K562 (cell line): ENCODE measurements at regions not wholly inside any gene's neighbourhood (a gene's known extent, or its start where the extent isn't known, plus 50 kb on each side); places are given as distances from the start of the nearest gene placed in this dataset.

Experiments used
- ATAC-seq: fragments of 200-7000 bp; cut with Tn5 transposase; 3 replicates; pipeline ENCODE4 v1.9.1; 2020; ENCODE audit warnings: moderate library complexity
- BruUV-seq: library from RNA; stranded (reverse); fragments of 400-500 nt; replicated peaks from 2 replicates; lab custom pipeline; 2021; lab: Mats Ljungman, UMichigan
- CTCF ChIA-PET: fragments of 300-600 bp; formaldehyde crosslinking; extraction: SDS; loops from one replicate; lab custom pipeline; 2021; ENCODE audit warnings: low intra/inter-chr PET ratio; lab: Yijun Ruan, JAX
- POLR2A ChIA-PET: fragments of 300-600, 350-650 bp; sonication (Branson Sonifier 250); formaldehyde crosslinking; extraction: SDS; loops from one replicate; lab custom pipeline; 2021; ENCODE audit warnings: antibody characterized with exemption, inconsistent platforms; lab: Yijun Ruan, JAX
- DNase-seq, 4 experiments: peaks; one replicate each; pipeline versions ENCODE4 v3.0.0 to v3.0.0-alpha.2; 2011 to 2018; ENCODE audit warnings: low spot score in 3 of 4, mixed read lengths in 3 of 4; ENCODE audit errors: extremely low read depth in 1 of 4
- FAIRE-seq: peaks from 2 replicates; lab custom pipeline; 2011; peaks lifted over from hg19 to GRCh38; lab: Jason Lieb, UNC
- H2AFZ ChIP-seq: 2 replicates; pipeline ENCODE4 v1.6.0; 2011; ENCODE audit warnings: low read depth, low read length, control low read depth, inconsistent platforms
- H3K27ac ChIP-seq: fragments of 200-600 bp; 3 replicates; pipeline ENCODE4 v1.8.0; 2011; ENCODE audit warnings: low read depth, mild to moderate bottlenecking, control low read depth, inconsistent platforms, low read length, moderate library complexity, mixed read lengths; ENCODE audit errors: extremely low read depth
- H3K27me3 ChIP-seq, 2 experiments: fragments of 300-600 bp in 1 of 2; 2 replicates in 1 of 2; 3 replicates in 1 of 2; pipeline versions ENCODE4 v1.6.0 to v1.8.0; 2011; ENCODE audit warnings: inconsistent platforms in 2 of 2, low read length in 2 of 2, mild to moderate bottlenecking in 1 of 2, mixed read lengths in 1 of 2, moderate library complexity in 1 of 2; ENCODE audit not compliant: control insufficient read depth in 2 of 2, insufficient read depth in 2 of 2
- H3K36me3 ChIP-seq: fragments of 300-600 bp; 3 replicates; pipeline ENCODE4 v1.8.0; 2011; ENCODE audit warnings: mild to moderate bottlenecking, low read length, inconsistent platforms; ENCODE audit not compliant: control insufficient read depth, insufficient read depth
- H3K4me1 ChIP-seq, 2 experiments: fragments of 200-600 bp in 1 of 2; replicated peaks in 1 of 2; 2 replicates in 1 of 2; 3 replicates in 1 of 2; pipeline versions ENCODE4 v1.5.1 to v1.8.0; 2011; ENCODE audit warnings: inconsistent platforms in 2 of 2, low read length in 2 of 2, mild to moderate bottlenecking in 1 of 2, mixed read lengths in 1 of 2, moderate library complexity in 1 of 2; ENCODE audit not compliant: control insufficient read depth in 2 of 2, insufficient read depth in 2 of 2
- H3K4me2 ChIP-seq: 2 replicates; pipeline ENCODE4 v1.6.1; 2011; ENCODE audit warnings: low read length, control low read depth, inconsistent platforms, mixed read lengths; ENCODE audit not compliant: insufficient read depth
- H3K4me3 ChIP-seq: fragments of 200-600 bp; sonication (generic), shearing (Covaris generic); 2 replicates; pipeline ENCODE4 v1.5.1; 2016; ENCODE audit warnings: control low read depth, inconsistent platforms
- H3K79me2 ChIP-seq: fragments of 200-600 bp; 3 replicates; pipeline ENCODE4 v1.8.0; 2011; ENCODE audit warnings: low read length, inconsistent platforms; ENCODE audit not compliant: control insufficient read depth, insufficient read depth
- H3K9ac ChIP-seq, 2 experiments: 2 replicates each; pipeline versions ENCODE4 v1.6.0 to v1.6.1; 2011; ENCODE audit warnings: low read depth in 2 of 2, low read length in 2 of 2, control low read depth in 1 of 2, inconsistent platforms in 1 of 2, mild to moderate bottlenecking in 1 of 2, mixed read lengths in 1 of 2; ENCODE audit not compliant: insufficient read depth in 1 of 2
- H3K9me1 ChIP-seq: one replicate; pipeline ENCODE4 v1.6.0; 2011; ENCODE audit warnings: inconsistent platforms, mild to moderate bottlenecking, low read length, moderate library complexity; ENCODE audit not compliant: control insufficient read depth, insufficient read depth
- H3K9me3 ChIP-seq: replicated peaks from 2 replicates; pipeline ENCODE4 v1.5.1; 2011; ENCODE audit warnings: low read depth, low read length, inconsistent platforms; ENCODE audit not compliant: control insufficient read depth, insufficient read depth
- H4K20me1 ChIP-seq: replicated peaks from 2 replicates; pipeline ENCODE4 v1.6.1; 2011; ENCODE audit warnings: low read length, inconsistent platforms, mixed read lengths; ENCODE audit not compliant: control insufficient read depth, insufficient read depth
- BRD4 ChIP-seq: fragments of 200-600 bp; sonication (generic); IDR thresholded peaks from 2 replicates; pipeline ENCODE4 v1.6.1; 2017; ENCODE audit warnings: inconsistent platforms
- CBFA2T3 ChIP-seq: fragments of 450-650 bp; IDR thresholded peaks from 2 replicates; pipeline ENCODE4 v1.6.1; 2017
- CC2D1A ChIP-seq: fragments of 450-650 bp; IDR thresholded peaks from 2 replicates; pipeline ENCODE4 v1.6.1; 2017; ENCODE audit warnings: mild to moderate bottlenecking
- CEBPB ChIP-seq: fragments of 450-650 bp; IDR thresholded peaks from 2 replicates; pipeline ENCODE4 v1.6.1; 2016; ENCODE audit warnings: missing genetic modification characterization, missing compliant biosample characterization
- CREBBP ChIP-seq: IDR thresholded peaks from one replicate; pipeline ENCODE4 v1.6.1; 2012; ENCODE audit warnings: low read depth, mild to moderate bottlenecking, control low read depth, inconsistent platforms, low read length
- DPF2 ChIP-seq: fragments of 450-650 bp; IDR thresholded peaks from 2 replicates; pipeline ENCODE4 v1.6.1; 2016
- MCM5 ChIP-seq: fragments of 450-650 bp; IDR thresholded peaks from 2 replicates; pipeline ENCODE4 v1.6.1; 2016; ENCODE audit warnings: low read depth
- RBM22 ChIP-seq: fragments of 200-400 bp; formaldehyde crosslinking; IDR thresholded peaks from 2 replicates; pipeline ENCODE4 v1.6.1; 2018; ENCODE audit warnings: low read length, low read depth; ENCODE audit not compliant: poor library complexity, severe bottlenecking
- SMARCE1 ChIP-seq: fragments of 450-650 bp; IDR thresholded peaks from 2 replicates; pipeline ENCODE4 v1.7.1; 2016; ENCODE audit warnings: mild to moderate bottlenecking
- TCF3 ChIP-seq: sonication (generic); formaldehyde crosslinking; IDR thresholded peaks from 2 replicates; pipeline ENCODE4 v1.4.0; 2020; ENCODE audit warnings: mild to moderate bottlenecking, missing genetic modification reagents
- XRCC3 ChIP-seq: fragments of 450-650 bp; IDR thresholded peaks from 2 replicates; pipeline ENCODE4 v1.6.1; 2017; ENCODE audit warnings: mild to moderate bottlenecking, moderate library complexity
- ZBTB17 ChIP-seq: fragments of 450-650 bp; formaldehyde crosslinking; IDR thresholded peaks from 2 replicates; pipeline ENCODE4 v1.4.0; 2020; ENCODE audit warnings: mild to moderate bottlenecking
- ZNF589 ChIP-seq: fragments of 200-800 bp; sonication (Bioruptor generic); IDR thresholded peaks from 2 replicates; pipeline ENCODE4 v1.6.1; 2016; ENCODE audit warnings: low read depth, missing genetic modification characterization, missing compliant biosample characterization
- ZNF830 ChIP-seq: fragments of 250-450 bp; sonication (Bioruptor Pico); IDR thresholded peaks from 2 replicates; pipeline ENCODE4 v1.5.0; 2021; ENCODE audit warnings: mild to moderate bottlenecking
- WGBS: fragments of 100-300 bp; shearing (Covaris generic); methylation state at CpG from one replicate; pipeline ENCODE4 v1.1.6; 2016; ENCODE audit warnings: low coverage, mixed read lengths; ENCODE audit not compliant: insufficient coverage; ENCODE audit errors: missing lambda C conversion rate; 5-methylcytosine and 5-hydroxymethylcytosine counted together
- in situ Hi-C: fragments of 300-500 bp; cut with MboI; formaldehyde crosslinking; loops from 4 replicates; pipeline ENCODE4 v1.15.0; 2018; ENCODE audit warnings: inconsistent platforms, mixed read lengths
- intact Hi-C: fragments of 100-400 bp; cut with micrococcal nuclease; formaldehyde crosslinking; loops from 2 replicates; pipeline ENCODE4 v1.14.2; 2022
- TF ChIP-seq, protein P1 (sequence below): sonication (generic); formaldehyde crosslinking; IDR thresholded peaks from 2 replicates; pipeline ENCODE4 v1.8.1; 2023; ENCODE audit warnings: mild to moderate bottlenecking, missing genetic modification reagents

DNA sequence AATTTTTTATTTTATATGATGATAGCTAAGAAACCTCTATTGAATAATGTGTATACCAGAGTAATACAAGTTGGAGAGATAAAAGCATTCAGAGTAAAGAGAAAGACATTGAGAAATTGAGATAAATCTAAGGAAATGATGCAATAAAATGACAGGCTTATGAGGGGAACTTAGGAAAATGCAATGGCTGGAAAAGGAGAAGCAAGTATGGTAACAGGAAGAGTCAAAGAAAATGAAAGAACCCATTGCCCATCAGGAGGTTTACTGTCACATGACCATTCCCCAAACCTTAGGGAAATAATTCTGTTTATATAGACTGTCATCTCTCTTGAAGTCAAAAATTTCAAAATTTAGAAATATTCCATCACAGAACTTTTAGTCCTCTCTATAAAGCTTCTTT lies 808.0 kb upstream of the PRR20A start:
- intact Hi-C loops, result no loop called here
- no peak for ATAC-seq

DNA sequence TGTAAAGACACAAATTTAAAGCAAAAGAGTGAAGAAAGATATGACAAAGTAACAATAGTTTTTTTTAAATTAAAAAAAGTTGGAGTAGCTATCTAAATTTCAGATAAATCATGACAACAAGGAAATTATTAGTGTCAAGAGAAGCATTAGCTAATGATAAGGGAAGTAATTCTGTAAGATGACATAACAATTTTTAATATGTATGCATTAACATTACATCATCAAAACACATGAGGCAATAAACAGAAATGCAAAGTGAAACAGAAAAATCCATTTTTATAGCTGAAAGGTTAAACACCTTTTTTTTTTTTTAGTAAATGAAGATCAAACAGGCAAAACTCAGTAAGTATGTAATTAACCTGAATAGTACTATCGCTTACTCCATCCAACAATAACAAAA lies 804.9 kb upstream of the PRR20A start:
- no peaks in the 10 kb centered on the region for H3K9me3 ChIP-seq
- H4K20me1 ChIP-seq, result no peaks in the 10 kb centered on the region
- H3K4me2 ChIP-seq, result no peak overlapping the region
- in situ Hi-C loops, result no loop called here
- H2AFZ ChIP-seq, result no peak overlapping the region
- no peaks in the 10 kb centered on the region for H3K36me3 ChIP-seq
- intact Hi-C loops, result no loop called here
- POLR2A ChIA-PET, result no interaction called here
- H3K27me3 ChIP-seq, result no peaks in the 10 kb centered on the region
- WGBS, result 0% methylated on average over 1 of the region's 1 CpG
- no peak for DNase-seq
- H3K4me1 ChIP-seq, result no peaks in the 10 kb centered on the region
- no peak overlapping the region for H3K4me3 ChIP-seq
- no peak overlapping the region for H3K27ac ChIP-seq
- no peaks in the 10 kb centered on the region for H3K9me1 ChIP-seq
- TF ChIP-seq TCF3 (CRISPR knock-in tag) (no peak), ZNF589 (CRISPR knock-in tag) (no peak), CREBBP (no peak), CBFA2T3 (no peak), RBM22 (no peak), XRCC3 (no peak), DPF2 (no peak), SMARCE1 (no peak), ZBTB17 (no peak), BRD4 (no peak), CEBPB (tag) (no peak), ZNF830 (no peak)
- TF ChIP-seq, protein P1, sequence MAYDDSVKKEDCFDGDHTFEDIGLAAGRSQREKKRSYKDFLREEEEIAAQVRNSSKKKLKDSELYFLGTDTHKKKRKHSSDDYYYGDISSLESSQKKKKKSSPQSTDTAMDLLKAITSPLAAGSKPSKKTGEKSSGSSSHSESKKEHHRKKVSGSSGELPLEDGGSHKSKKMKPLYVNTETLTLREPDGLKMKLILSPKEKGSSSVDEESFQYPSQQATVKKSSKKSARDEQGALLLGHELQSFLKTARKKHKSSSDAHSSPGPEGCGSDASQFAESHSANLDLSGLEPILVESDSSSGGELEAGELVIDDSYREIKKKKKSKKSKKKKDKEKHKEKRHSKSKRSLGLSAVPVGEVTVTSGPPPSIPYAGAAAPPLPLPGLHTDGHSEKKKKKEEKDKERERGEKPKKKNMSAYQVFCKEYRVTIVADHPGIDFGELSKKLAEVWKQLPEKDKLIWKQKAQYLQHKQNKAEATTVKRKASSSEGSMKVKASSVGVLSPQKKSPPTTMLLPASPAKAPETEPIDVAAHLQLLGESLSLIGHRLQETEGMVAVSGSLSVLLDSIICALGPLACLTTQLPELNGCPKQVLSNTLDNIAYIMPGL, result no peak
- no peaks in the 10 kb centered on the region for H3K79me2 ChIP-seq
- H3K9ac ChIP-seq, result no peak overlapping the region
- CTCF ChIA-PET, result no interaction called here
- ATAC-seq, result no peak
- FAIRE-seq, result no peak
- BruUV-seq, result no TSS peak

More for the DNA sequence above, 808.0 kb upstream of the PRR20A start:
- ChIA-PET CTCF (no interaction called here), POLR2A (no interaction called here)
- DNase-seq, result no peak
- no peaks in the 10 kb centered on the region for H3K36me3 ChIP-seq
- H3K9ac ChIP-seq, result no peak overlapping the region
- in situ Hi-C loops, result no loop called here
- no peaks in the 10 kb centered on the region for H3K79me2 ChIP-seq
- H2AFZ ChIP-seq, result no peak overlapping the region
- no peaks in the 10 kb centered on the region for H3K27me3 ChIP-seq
- no peak for FAIRE-seq
- H3K27ac ChIP-seq, result no peak overlapping the region
- H3K4me1 ChIP-seq, result no peaks in the 10 kb centered on the region
- no peak overlapping the region for H3K4me3 ChIP-seq
- no peak overlapping the region for H3K4me2 ChIP-seq
- H3K9me1 ChIP-seq, result no peaks in the 10 kb centered on the region
- no TSS peak for BruUV-seq
- H3K9me3 ChIP-seq, result no peaks in the 10 kb centered on the region
- no peak for TF ChIP-seq CC2D1A
- TF ChIP-seq MCM5, result no peak
- no peaks in the 10 kb centered on the region for H4K20me1 ChIP-seq
